Neural crest cell (in vitro differentiated cells): ENCODE measurements at regions not wholly inside any gene's neighbourhood (a gene's known extent, or its start where the extent isn't known, plus 50 kb on each side); places are given as distances from the start of the nearest gene placed in this dataset.

ENCODE experiments used
- DNase-seq: peaks from one replicate; pipeline ENCODE4 v3.0.0; 2021; ENCODE audit warnings: low read depth, mixed read lengths, low spot score
- H3K27ac Mint-ChIP-seq: one replicate; pipeline ENCODE4 v1.8.0; 2021; ENCODE audit warnings: mild to moderate bottlenecking, mixed read lengths; ENCODE audit not compliant: unreplicated experiment
- H3K27me3 Mint-ChIP-seq: 2 replicates; pipeline ENCODE4 v1.8.0; 2021; ENCODE audit warnings: low read depth, mild to moderate bottlenecking, mixed read lengths
- H3K36me3 Mint-ChIP-seq: 2 replicates; pipeline ENCODE4 v1.8.0; 2021; ENCODE audit warnings: low read depth, mild to moderate bottlenecking, mixed read lengths
- H3K4me1 Mint-ChIP-seq: 2 replicates; pipeline ENCODE4 v1.8.0; 2021; ENCODE audit warnings: mixed read lengths
- H3K4me3 Mint-ChIP-seq: one replicate; pipeline ENCODE4 v1.8.0; 2021; ENCODE audit warnings: mild to moderate bottlenecking, mixed read lengths
- H3K9me3 Mint-ChIP-seq: 2 replicates; pipeline ENCODE4 v1.8.0; 2021; ENCODE audit warnings: mixed read lengths
- CTCF ChIP-seq: fragments of 200-600 bp; sonication (generic); conservative IDR thresholded peaks from 2 replicates; pipeline ENCODE4 v1.5.0; 2021; ENCODE audit warnings: antibody characterized with exemption, mild to moderate bottlenecking

GRCh38 chr3:168213920-168214319 is 118.2 kb upstream of the GOLIM4 start:
- Mint-ChIP-seq H3K4me1 (peaks cover 8% of the 10 kb centered on the region), H3K4me3 (no peak overlapping the region), H3K27ac (no peak overlapping the region), H3K27me3 (no peaks in the 10 kb centered on the region), H3K9me3 (no peaks in the 10 kb centered on the region), H3K36me3 (no peaks in the 10 kb centered on the region)
- no peak for TF ChIP-seq CTCF
- no peak for DNase-seq

GRCh38 chr3:168212664-168213285 is 117.1 kb upstream of the GOLIM4 start:
- H3K27ac Mint-ChIP-seq = no peak overlapping the region
- DNase-seq = no peak
- H3K9me3 Mint-ChIP-seq = no peaks in the 10 kb centered on the region
- peaks cover 8% of the 10 kb centered on the region for H3K4me1 Mint-ChIP-seq
- H3K36me3 Mint-ChIP-seq = no peaks in the 10 kb centered on the region
- H3K4me3 Mint-ChIP-seq = no peak overlapping the region
- H3K27me3 Mint-ChIP-seq = no peaks in the 10 kb centered on the region
- no peak for TF ChIP-seq CTCF

GRCh38 chr3:168205451-168205850 is 109.7 kb upstream of the GOLIM4 start:
- no peak overlapping the region for H3K27ac Mint-ChIP-seq

GRCh38 chr3:168197162-168197561 is 101.4 kb upstream of the GOLIM4 start:
- Mint-ChIP-seq H3K27ac (no peak overlapping the region), H3K4me3 (no peak overlapping the region), H3K9me3 (no peaks in the 10 kb centered on the region), H3K36me3 (no peaks in the 10 kb centered on the region), H3K4me1 (no peaks in the 10 kb centered on the region), H3K27me3 (no peaks in the 10 kb centered on the region)
- no peak for TF ChIP-seq CTCF
- DNase-seq = no peak

More at GRCh38 chr3:168205451-168205850, 109.7 kb upstream of the GOLIM4 start:
- no peaks in the 10 kb centered on the region for H3K4me1 Mint-ChIP-seq
- no peaks in the 10 kb centered on the region for H3K9me3 Mint-ChIP-seq
- no peak for TF ChIP-seq CTCF
- no peak for DNase-seq
- no peaks in the 10 kb centered on the region for H3K36me3 Mint-ChIP-seq
- H3K4me3 Mint-ChIP-seq = no peak overlapping the region
- no peaks in the 10 kb centered on the region for H3K27me3 Mint-ChIP-seq

- H3K9me3 Mint-ChIP-seq = peaks cover 5% of the 10 kb centered on the region
- no peak overlapping the region for H3K27ac Mint-ChIP-seq
- no peaks in the 10 kb centered on the region for H3K27me3 Mint-ChIP-seq
- no peak overlapping the region for H3K4me3 Mint-ChIP-seq
- no peaks in the 10 kb centered on the region for H3K36me3 Mint-ChIP-seq
- TF ChIP-seq CTCF = no peak
- no peak for DNase-seq
- no peaks in the 10 kb centered on the region for H3K4me1 Mint-ChIP-seq
Observed at GRCh38 chr3:168191856-168192255, 96.1 kb upstream of the GOLIM4 start.

- Mint-ChIP-seq H3K4me3 (no peak overlapping the region), H3K27ac (no peak overlapping the region)
- no peak for TF ChIP-seq CTCF
Observed at GRCh38 chr3:168187233-168187632, 91.5 kb upstream of the GOLIM4 start.

More at GRCh38 chr3:168187233-168187632, 91.5 kb upstream of the GOLIM4 start:
- Mint-ChIP-seq H3K4me1 (no peaks in the 10 kb centered on the region), H3K36me3 (no peaks in the 10 kb centered on the region), H3K27me3 (no peaks in the 10 kb centered on the region), H3K9me3 (peaks cover 5% of the 10 kb centered on the region)
- DNase-seq = no peak
